ENCODE measurements at regions not wholly inside any gene's neighbourhood (a gene's known extent, or its start where the extent isn't known, plus 50 kb on each side); places are given as distances from the start of the nearest gene placed in this dataset.
"Not testable (repeated sequence)": the region's sequence is repeated elsewhere in the genome, so short reads cannot be mapped to it uniquely, and the experiment has no call there.

DNA sequence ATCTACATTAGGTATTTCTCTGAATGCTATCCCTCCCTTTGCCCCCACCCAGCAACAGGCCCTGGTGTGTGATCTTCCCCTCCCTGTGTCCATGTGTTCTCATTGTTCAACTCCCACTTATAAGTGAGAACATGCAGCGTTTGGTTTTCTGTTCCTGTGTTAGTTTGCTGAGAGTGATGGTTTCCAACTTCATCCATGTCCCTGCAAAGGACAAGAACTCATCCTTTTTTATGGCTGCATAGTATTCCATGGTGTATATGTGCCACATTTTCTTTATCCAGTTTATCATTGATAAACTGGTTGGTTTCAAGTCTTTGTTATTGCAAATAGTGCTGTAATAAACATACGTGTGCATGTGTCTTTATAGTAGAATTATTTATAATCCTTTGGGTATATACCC is 55.5 kb upstream of the RASA1 start:
- not testable (repeated sequence) for DNase-seq

GRCh38 chr5:87217480-87217879 is 50.2 kb upstream of the RASA1 start:
- not testable (repeated sequence) for DNase-seq

Measured in dermis blood vessel endothelial cell (primary cell).